PFSK-1 (cell line): ENCODE measurements at regions not wholly inside any gene's neighbourhood (a gene's known extent, or its start where the extent isn't known, plus 50 kb on each side); places are given as distances from the start of the nearest gene placed in this dataset.

ENCODE experiments used
- FOXP2 ChIP-seq: optimal IDR thresholded peaks from 2 replicates; pipeline ENCODE3; 2011; ENCODE audit warnings: borderline replicate concordance, control low read depth, inconsistent platforms; ENCODE audit not compliant: insufficient read depth; ENCODE audit errors: extremely low read length, extremely low read depth
- POLR2AphosphoS5 ChIP-seq: IDR thresholded peaks from 2 replicates; pipeline ENCODE4 v1.6.1; 2012; ENCODE audit warnings: low read depth, mild to moderate bottlenecking, control low read depth, low read length, moderate library complexity
- REST ChIP-seq, 2 experiments: IDR thresholded peaks; 2 replicates each; pipeline versions ENCODE4 v1.6.1 to v1.8.0; 2011 to 2012; ENCODE audit warnings: low read depth in 2 of 2, low read length in 2 of 2, control low read depth in 1 of 2, inconsistent platforms in 1 of 2, mild to moderate bottlenecking in 1 of 2, moderate library complexity in 1 of 2; ENCODE audit not compliant: insufficient read depth in 1 of 2
- SIN3A ChIP-seq: IDR thresholded peaks from 2 replicates; pipeline ENCODE4 v1.6.1; 2012; ENCODE audit warnings: mild to moderate bottlenecking, low read length, moderate library complexity, borderline replicate concordance; ENCODE audit not compliant: insufficient read depth
- TAF1 ChIP-seq: IDR thresholded peaks from 2 replicates; pipeline ENCODE4 v1.6.1; 2012; ENCODE audit warnings: low read length, control low read depth, borderline replicate concordance; ENCODE audit not compliant: insufficient read depth

GRCh38 chr1:60444680-60445079 is 371.1 kb upstream of the C1orf87 start:
- TF ChIP-seq POLR2AphosphoS5 (no peak), TAF1 (no peak), SIN3A (no peak), REST (IDR thresholded peaks at IDR 0.05; ENCODE audit: insufficient read depth in 1 of 2, low read depth in 2 of 2, low read length in 2 of 2) (no peak), FOXP2 (no peak)
